ENCODE measurements at regions not wholly inside any gene's neighbourhood (a gene's known extent, or its start where the extent isn't known, plus 50 kb on each side); places are given as distances from the start of the nearest gene placed in this dataset.
"Not testable (repeated sequence)": the region's sequence is repeated elsewhere in the genome, so short reads cannot be mapped to it uniquely, and the experiment has no call there.

DNA sequence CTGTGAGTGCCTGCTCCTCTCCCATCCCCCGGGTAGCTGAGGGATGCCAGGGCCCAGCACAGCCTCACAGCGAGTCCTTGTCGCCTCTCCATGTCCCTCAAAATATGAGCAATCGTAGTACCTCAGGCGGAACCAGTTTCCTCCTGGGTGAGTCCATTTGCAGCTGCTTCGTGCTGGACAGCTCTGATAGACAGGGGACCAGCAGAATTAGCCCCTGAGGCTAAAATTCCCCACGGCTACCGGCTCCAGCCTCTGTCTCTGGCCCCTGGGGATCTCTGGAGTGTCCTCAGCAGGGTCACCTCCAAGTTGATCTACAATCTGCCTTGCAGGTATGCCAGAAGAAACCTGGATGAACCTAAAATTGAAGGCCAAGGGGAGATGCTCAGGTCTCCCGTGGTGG is 115.8 kb upstream of the FBXL7 start:
- no peak for DNase-seq (ENCODE audit: low spot score)

DNA sequence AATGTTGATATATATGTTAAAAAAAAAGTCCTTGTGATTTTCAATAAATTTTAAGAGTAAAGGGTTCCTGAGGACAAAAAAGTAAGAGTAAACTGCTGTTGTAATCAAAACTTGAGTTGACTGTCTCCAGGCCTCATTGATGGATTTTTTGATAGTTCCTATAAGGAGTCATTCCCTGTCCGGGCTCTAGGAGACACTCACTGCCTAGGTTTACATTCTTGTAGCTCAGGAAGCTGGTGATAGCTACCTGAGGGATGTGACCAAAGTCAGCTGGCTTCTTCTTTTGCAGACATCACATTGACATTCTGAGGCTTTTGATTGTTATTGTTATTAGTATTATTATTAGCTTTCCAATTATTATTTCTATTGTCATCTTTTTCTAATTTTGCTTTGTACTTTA is 116.5 kb upstream of the FBXL7 start:
- peak; percentile 55 for DNase-seq (ENCODE audit: low spot score)

DNA sequence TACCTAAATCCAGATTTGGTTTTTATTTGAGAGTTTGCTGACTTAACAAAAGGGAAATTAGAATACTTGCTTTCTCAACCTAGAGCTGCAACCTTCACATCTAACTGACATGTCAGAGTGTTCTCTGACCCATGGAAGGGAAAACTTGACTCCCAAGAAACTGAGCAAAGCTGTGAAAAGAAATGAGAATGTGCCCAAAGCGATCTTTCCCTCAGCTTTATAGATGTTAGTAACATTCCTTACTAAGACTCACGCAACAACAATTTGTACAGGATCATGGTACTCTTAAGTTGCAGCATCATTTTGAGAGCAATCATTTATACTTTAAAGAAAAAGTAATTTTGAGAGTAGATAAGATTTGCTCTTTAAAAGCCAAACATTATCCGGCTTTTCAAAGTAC is 117.0 kb upstream of the FBXL7 start:
- no peak for DNase-seq (ENCODE audit: low spot score)

DNA sequence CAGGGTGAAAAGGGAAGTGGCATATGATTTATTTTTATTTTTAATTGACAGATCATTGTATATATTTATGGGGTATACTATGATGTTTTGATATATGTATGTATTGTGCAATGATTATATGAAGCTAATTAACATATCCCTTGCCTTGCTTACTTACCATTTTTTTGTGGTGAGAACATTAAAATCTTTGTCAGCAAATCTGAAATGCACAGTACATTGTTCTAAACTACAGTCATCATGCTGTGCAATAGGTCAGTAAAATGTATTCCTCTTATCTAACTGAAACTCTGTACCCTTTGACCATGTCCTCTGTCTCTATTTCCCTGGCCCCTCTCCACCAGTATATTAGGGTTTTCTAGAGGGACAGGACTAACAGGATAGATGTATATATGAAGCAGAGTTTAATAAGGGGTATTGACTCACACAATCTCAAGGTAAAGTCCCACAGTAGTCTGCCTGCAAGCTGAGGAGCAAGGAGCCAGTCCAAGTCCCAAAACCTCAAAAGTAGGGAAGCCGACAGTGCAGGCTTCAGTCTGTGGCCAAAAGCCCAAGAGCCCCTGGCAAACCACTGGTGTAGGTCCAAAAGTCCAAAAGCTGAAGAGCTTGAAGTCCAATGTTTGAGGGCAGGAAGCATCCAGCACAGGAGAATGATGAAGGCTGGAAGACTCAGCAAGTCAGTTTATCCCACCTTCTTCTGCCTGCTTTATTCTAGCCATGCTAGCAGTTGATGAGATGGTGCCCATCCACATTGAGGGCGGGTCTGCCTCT is 122.2 kb upstream of the FBXL7 start:
- DNase-seq (ENCODE audit: low spot score): no peak

DNA sequence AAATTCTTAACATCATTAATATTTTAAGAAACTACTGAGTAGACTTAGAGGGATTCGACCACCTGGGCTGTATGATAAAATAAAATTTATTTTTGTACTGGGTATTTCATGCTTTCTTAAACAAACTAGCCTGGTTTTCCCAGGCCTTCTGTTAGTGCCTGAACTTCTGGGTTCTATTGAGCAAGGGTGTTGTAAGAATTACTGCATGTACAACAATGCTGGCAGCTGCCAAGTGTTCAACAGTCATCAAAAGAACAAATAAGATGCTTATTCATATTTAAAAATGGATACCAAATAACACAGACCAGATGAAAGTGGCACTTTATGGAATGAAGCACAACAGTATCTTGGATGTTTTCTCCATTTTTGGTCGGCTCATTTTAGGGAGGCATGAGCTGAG is 123.2 kb upstream of the FBXL7 start:
- no peak for DNase-seq (ENCODE audit: low spot score)

DNA sequence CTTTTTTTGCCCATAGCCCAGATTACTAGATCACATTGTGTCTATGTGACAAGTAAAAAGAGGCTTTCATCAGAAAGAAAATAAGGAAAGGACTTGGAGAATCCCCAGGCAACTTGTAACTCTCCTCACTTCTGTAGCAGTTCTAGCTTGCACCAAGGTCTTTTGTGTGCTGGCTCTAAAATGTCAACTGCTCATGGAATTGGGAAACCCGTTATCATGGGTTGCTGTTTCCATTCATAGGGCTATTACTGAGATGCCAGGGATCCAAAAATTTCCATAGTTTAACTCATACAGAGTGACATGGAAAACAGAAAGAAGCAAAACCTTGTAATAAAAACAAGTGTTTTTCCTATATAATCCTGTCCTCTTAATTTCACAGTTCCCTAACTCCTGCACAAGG is 123.9 kb upstream of the FBXL7 start:
- no peak for DNase-seq (ENCODE audit: low spot score)

DNA sequence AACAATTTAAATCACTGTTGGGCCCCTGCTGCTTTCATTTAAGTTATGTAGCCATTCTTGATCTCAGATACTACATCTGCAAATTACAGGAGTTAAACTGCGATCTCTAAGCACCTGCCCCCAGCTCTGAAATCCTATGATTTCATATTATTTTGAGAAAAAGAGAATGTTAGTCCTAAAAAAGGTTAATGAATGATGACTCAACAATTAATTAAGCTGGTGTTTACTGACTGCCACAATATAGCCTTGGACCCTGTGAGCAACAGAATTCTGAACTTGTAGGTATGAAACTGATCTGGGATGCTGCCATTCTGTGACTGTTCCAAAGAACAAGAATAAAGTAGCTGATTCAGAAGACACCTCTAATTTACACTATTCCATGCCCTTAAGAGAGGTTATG is 124.4 kb upstream of the FBXL7 start:
- DNase-seq (ENCODE audit: low spot score): no peak

DNA sequence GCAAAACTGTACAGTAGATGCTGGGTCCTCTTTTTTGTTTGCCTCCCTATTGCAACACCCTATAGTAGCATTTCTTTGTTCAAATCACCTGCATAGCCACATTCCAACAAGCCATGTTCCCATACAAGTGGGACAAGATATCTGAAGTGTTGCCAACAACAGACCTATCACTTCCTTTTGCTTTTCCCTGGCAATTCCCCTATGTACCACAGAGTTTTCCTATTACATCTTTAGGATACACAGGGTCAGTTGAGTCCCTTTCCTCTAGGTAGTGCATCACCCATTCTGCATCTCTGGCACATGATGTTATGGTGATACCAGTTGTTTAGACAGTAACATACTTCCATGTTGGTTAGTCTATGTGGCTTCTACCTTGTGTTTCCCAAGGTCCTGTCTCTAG is 125.1 kb upstream of the FBXL7 start:
- no peak for DNase-seq (ENCODE audit: low spot score)

DNA sequence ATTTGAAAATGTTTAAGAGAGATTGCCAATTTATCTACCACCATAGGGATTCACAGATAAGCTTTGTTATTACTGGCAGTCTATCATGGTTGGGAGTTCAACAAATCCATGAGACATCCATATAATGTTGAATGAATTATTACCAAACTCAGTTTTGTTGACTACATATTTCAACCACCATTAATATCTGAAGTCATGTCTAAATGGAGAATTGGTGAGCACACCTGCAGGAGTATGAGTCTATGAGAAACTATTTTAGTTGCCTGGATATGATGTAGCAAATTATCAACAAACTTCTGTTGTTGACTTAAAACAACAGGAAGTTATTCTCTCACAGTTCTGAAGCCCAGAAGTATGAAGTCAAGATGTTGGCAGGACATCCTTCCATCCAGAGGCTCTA is 126.8 kb upstream of the FBXL7 start:
- no peak for DNase-seq (ENCODE audit: low spot score)

DNA sequence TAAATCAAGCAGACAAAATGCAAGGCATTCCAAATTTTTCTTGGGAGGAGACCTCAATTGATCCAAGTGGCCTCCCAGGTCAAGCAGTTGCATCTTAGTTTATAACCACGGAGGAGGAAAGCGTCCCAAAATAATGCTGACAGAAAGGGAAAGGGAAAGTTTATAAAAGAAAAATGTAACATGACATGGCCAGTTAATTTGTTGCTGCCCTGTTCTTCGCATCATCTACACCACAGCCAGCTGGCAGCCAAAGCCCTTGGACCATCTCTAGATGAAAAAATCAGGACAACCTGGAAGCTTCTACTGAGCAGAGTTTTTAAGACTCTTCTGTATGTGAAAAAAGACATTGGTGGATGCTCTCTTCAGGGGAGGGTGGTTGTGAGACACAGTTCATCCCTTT is 128.8 kb upstream of the FBXL7 start:
- no peak for DNase-seq (ENCODE audit: low spot score)

DNA sequence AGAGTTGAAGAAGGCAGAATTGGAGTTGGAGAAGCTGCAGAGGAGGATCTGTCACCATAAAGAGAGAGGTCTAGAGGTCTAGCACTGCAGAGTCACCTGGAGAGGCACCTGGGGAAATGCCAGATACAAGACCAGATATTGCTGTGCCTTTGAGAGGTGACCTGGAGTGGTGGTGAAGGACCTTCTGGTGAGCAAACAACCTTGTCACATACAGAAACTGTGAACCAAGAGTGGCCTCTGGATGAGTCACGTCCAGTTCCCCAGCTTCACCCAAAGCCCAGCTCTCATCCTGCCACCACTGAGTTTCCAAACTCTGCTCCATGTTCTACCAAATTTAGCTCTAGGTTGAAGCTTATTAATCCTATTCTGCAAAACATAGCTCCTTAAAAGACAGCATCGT is 131.1 kb upstream of the FBXL7 start:
- DNase-seq (ENCODE audit: low spot score): no peak

DNA sequence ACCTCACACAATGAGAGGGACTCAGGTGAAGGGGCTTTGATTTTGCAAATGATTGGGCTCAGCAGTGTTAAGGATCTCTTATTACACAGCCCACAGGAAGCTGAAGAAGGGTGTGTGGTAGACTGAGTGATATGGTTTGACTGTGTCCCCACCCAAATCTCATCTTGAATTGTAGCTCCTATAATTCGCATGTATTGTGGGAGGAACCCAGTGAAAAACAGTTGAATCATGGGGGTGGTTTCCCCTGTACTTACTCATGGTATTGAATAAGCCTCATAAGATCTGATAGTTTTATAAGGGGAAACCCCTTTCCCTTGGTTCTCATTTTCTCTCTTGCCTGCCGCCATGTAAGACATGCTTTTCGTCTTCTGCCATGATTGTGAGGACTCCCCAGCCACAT is 132.5 kb upstream of the FBXL7 start:
- DNase-seq (ENCODE audit: low spot score): no peak

DNA sequence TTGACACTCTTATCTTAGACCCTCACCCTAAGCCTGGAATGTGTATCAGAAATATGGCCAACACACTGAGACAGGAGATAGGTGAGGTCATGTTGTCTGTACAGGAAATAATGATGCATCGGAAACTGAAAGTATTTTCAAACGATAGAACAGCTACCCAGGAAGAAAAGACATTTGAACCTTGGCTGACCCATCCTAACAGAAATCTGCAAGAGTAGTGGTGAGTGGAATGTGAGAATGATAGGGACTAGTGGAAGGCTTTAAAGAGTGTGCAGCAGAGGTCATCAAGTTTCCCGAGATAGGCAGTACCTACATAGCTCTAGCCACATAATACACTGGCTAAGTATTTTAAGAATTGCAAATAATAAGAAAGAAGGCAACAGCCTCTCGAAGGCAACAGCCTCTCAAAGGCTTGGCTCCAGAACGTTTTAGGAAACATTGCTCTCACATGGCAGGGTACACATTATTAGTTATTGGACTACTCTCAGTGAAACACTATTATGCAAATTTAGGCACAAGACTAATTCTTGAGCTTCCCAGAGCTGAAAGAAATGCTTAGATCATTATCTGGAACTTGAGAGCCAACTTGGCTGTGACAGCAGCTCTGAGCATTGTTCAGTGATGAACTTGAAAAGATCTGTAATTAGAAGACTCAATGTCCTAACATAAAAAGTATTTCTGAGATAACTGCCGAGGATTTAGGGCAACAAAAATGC is 133.1 kb upstream of the FBXL7 start:
- DNase-seq (ENCODE audit: low spot score): no peak

DNA sequence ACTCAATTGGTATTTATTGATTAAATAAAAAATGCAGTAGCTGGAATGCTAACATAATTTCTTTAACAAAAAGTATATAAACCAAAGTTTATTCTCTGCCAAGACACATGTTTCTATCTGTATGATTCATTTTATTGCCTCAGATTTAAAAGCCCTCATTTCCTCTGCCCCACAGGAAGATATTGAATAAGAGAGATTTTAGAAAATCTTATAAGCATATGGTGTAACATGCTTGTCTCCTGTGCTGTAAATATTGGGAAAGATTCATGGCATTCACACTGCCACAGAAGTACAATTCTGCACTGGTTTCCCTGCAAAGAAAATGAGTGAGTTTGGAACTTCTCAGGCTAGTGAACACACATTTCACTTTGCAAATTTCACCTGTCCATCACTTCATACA is 134.9 kb upstream of the FBXL7 start:
- no peak for DNase-seq (ENCODE audit: low spot score)

DNA sequence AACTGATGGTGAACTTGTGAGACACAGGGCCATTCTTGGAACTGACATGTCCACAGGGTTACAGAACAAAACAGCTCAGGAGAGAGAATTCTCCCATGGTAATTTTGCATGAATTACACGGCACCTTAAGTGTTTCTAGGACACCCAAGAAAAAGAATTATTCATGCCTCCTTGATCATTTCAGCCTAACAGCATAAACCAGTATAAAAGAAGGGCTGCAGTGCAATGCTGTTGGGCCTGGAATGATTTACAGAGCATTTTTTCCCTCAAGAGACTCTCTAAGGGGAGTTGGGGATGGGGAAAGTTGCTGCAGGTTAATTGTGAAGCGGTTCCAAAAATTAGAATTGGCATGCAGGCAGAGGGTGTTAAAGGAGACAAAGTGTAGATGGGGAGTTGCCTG is 136.4 kb upstream of the FBXL7 start:
- DNase-seq (ENCODE audit: low spot score): no peak

DNA sequence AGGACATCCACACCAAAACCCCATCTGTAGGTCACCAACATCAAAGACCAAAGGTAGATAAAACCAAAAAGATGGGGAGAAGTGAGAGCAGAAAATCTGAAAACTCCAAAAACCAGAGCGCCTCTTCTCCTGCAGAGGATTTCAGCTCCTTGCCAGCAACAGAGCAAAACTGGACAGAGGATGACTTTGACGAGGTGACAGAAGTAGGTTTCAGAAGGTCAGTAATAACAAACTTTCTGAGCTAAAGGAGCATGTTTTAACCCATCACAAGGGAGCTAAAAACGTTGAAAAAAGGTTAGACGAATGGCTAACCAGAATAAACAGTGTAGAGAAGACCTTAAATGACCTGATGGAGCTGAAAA is 142.9 kb upstream of the FBXL7 start:
- DNase-seq (ENCODE audit: low spot score): not testable (repeated sequence)

DNA sequence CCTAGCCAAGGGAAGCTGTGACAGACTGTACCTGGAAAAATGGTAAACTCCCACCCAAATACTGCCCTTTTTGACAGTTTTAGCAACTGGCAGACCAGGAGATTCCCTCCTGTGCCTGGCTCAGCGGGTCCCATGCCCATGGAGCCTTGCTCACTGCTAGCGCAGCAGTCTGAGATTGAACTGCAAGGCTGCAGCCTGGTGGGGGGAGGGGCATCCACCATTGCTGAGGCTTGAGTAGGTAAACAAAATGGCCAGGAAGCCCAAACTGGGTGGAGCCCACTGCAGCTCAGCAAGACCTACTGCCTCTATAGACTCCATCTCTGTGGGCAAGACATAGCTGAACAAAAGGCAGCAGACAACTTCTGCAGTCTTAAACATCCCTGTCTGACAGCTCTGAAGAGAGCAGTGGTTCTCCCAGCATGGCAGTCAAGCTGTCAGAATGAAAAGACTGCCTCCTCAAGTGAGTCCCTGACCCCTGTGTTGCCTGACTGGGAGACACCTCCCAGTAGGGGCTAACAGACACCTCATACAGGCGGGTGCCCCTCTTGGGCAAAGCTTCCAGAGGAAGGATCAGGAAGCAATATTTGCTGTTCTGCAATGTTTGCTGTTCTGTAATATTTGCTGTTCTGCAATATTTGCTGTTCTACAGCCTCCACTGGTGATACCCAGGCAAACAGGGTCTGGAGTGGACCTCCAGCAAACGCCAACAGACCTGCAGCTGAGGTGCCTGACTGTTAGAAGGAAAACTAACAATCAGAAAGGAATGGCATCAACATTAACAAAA is 143.5 kb upstream of the FBXL7 start:
- DNase-seq (ENCODE audit: low spot score): not testable (repeated sequence)

DNA sequence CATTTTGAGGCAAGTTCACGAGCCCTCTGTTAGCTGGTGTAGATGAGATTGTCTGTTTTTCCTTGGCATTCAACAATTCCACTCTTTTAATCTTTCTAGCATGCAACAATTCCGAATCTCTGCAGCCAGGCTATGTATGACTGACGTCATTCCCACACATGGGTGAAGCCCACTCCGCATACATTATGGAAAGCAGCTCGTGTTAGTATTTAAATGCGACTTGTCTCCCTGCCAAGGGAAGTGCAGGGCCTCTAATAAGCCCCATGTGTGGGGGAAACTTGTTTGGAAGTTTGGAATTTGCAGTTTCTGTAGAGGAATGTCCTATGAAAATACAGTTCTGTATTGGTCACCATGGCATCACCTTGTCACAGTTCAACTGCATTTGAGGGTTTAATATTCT is 146.0 kb upstream of the FBXL7 start:
- no peak for DNase-seq (ENCODE audit: low spot score)

DNA sequence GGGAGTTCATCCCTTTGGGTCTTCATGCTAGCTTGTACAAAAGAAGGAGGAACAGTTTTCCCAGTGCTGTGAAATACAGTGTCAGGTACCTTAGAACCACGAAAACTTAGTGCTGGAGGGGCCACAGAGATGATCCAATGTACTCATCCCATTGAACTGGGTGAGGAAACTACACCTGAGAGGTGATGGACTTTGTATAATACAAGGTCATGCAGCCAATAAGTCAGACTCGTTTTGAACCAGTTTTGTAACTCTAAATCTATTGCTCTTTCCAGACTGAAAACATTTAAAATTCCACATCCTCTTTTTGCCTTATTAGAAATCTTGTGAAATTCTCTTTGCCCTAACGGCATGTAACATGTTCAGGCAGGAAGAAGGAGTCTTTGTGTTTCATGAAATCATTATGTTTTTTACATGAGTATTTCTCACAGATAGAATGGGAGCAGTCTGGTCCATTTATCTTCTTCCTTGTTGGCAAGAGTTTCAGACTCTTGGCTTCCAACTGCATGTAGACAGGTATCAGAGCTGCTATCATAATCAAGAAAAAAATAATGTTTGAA is 146.8 kb upstream of the FBXL7 start:
- no peak for DNase-seq (ENCODE audit: low spot score)

DNA sequence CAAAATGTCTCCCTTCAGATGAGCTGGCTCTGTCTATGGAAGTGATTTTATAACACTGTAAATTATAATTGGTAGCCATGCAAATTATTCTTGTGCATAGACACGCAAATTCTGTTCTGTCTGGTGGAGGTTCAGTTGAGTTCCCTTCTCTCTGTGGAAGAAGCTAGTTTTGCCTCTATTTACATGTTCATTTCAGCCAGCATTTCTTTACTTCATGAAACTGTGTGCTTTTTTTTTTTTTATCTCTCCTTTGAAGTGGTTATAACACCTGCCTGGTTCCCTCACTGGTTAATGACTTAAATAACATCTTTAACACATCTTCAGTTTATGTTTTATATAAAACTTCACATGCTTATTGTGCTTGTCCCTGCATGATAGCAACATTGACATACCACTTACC is 149.4 kb upstream of the FBXL7 start:
- no peak for DNase-seq (ENCODE audit: low spot score)

DNA sequence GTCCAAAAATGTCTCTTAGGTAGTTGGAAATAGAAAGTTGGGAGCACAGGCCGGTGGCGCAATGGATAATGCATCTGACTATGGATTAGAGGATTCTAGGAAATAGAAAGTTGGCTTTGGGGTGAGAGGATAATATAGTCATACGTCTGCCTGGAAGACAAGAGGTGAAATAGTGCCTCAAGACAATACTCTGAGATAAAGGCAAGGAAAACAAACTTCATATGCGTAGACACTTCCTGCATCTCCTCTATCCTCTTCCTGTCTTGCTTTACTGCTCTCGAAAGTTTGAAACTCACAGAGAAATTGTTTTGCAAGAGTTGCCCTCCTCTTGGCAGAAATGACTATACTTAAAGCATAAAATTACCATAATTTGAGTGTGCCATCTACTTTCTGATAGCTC is 153.2 kb upstream of the FBXL7 start:
- no peak for DNase-seq (ENCODE audit: low spot score)

DNA sequence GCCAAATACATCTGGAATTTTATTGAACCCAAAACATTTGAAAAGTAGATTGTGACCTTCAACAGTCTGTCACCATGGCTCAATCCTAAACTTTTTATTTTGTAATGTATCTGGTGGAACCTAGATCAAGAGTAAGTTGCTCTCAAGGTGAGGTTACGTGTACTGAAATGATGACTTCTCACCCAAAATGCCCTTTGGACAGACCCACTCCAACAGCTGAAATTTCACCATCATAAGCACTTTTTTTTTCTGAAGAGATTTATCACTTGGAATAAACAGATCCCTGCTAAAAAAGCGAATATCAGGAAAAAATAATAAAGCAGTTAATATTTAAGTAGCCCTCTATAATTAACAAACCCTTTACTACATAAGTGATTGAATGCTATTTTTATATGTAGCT is 155.0 kb upstream of the FBXL7 start:
- DNase-seq (ENCODE audit: low spot score): no peak

DNA sequence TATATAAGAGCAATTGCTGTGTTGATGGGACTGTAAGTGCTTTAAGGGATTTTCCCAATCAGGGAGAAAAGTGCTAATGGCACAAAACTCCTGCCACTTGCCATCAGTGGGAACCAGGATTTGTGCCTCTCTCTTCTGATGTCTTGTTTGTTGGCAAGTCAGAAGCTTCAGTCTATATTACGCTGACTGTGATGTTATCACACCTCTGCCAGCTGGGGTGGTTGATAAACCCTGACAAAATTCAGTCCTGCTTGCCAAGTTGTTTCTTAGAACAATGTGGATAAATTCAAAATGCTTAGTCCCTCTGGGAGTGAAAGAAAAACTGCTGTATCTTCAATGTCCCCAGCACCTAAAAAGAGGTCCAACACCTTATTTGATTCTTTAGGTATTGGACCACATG is 161.4 kb upstream of the FBXL7 start:
- DNase-seq (ENCODE audit: low spot score): no peak
